Stomach (tissue), 8 donors: ENCODE measurements at regions not wholly inside any gene's neighbourhood (a gene's known extent, or its start where the extent isn't known, plus 50 kb on each side); places are given as distances from the start of the nearest gene placed in this dataset.

ENCODE experiments used
- DNase-seq, 2 donors: peaks; one replicate each; pipeline versions ENCODE4 v3.0.0 to v3.0.0-alpha.2; 2013 to 2019
- H3K27ac ChIP-seq, 5 donors: fragments of 200-600 bp in 4 of 5; sonication (generic) in 4 of 5; one replicate each; pipeline ENCODE4 v1.5.1; 2013 to 2019; ENCODE audit warnings: mild to moderate bottlenecking in 1 of 5, moderate library complexity in 1 of 5
- H3K27me3 ChIP-seq, 3 donors: fragments of 200-600 bp; sonication (generic); one replicate each; pipeline ENCODE4 v1.5.1; 2017 to 2019; ENCODE audit warnings: mixed run types in 1 of 3
- H3K36me3 ChIP-seq, 4 donors: fragments of 200-600 bp; sonication (generic); 1 replicate in 3 of 4; 2 replicates in 1 of 4; pipeline ENCODE4 v1.5.1; 2016 to 2019
- H3K4me1 ChIP-seq, 4 donors: fragments of 200-600 bp; sonication (generic); one replicate each; pipeline ENCODE4 v1.5.1; 2016 to 2019
- H3K4me3 ChIP-seq, 4 donors: fragments of 200-600 bp; sonication (generic) in 3 of 4; one replicate each; pipeline ENCODE4 v1.5.1; 2016 to 2019; ENCODE audit warnings: mild to moderate bottlenecking in 1 of 4
- H3K9me3 ChIP-seq, 4 donors: fragments of 200-600 bp; sonication (generic); one replicate each; pipeline ENCODE4 v1.5.1; 2016 to 2019
- CTCF ChIP-seq, 7 experiments: fragments of 450-650 bp in 4 of 7; fragments of 200-600 bp in 3 of 7; sonication (generic) in 3 of 7; IDR thresholded peaks; one replicate each; pipeline ENCODE4 v1.5.1; 2016 to 2019; ENCODE audit warnings: antibody characterized with exemption in 7 of 7, control low read depth in 2 of 7, mild to moderate bottlenecking in 1 of 7
- EP300 ChIP-seq: sonication (generic); formaldehyde crosslinking; IDR thresholded peaks from one replicate; pipeline ENCODE4 v1.6.1; 2017; ENCODE audit warnings: antibody characterized with exemption
- POLR2A ChIP-seq, 4 donors: fragments of 450-650 bp; IDR thresholded peaks; one replicate each; pipeline ENCODE4 v1.6.1; 2016; ENCODE audit warnings: antibody characterized with exemption in 4 of 4, control low read depth in 2 of 4, mild to moderate bottlenecking in 1 of 4, moderate library complexity in 1 of 4
- POLR2AphosphoS5 ChIP-seq, 3 donors: sonication (generic); formaldehyde crosslinking; IDR thresholded peaks; one replicate each; pipeline ENCODE4 v1.6.1; 2016; ENCODE audit warnings: antibody characterized with exemption in 3 of 3
- WGBS, 5 donors: extraction: QIAGEN DNeasy Blood & Tissue Kit in 3 of 5; methylation state at CpG; one replicate each; pipeline versions ENCODE4 v1.1.5 to v1.1.7; 2013 to 2018; 5-methylcytosine and 5-hydroxymethylcytosine counted together
- intact Hi-C: fragments of 100-400 bp; cut with DNase I; formaldehyde crosslinking; loops from one replicate; pipeline ENCODE4 v1.15.1; 2023; ENCODE audit warnings: low total_unique reads
- donor health status: healthy with polysubstance abuse.
- donor health status: Bipolar disorder and iron deficiency.
- donor health status: healthy.

GRCh38 chr1:173360487-173361063, 116.6 kb upstream of the PRDX6 start:
- H3K36me3 ChIP-seq = no peaks in the 10 kb centered on the region
- H3K4me1 ChIP-seq = no peaks in the 10 kb centered on the region
- H3K27ac ChIP-seq = no peak overlapping the region
- no peaks in the 10 kb centered on the region for H3K27me3 ChIP-seq
- TF ChIP-seq EP300 (no peak), POLR2AphosphoS5 (IDR thresholded peaks at IDR 0.05) (no peak), POLR2A (IDR thresholded peaks at IDR 0.05) (no peak), CTCF (IDR thresholded peaks at IDR 0.05) (no peak)
- no peaks in the 10 kb centered on the region for H3K9me3 ChIP-seq
- 62 to 79% (median 72%) methylated on average over 3 of the region's 3 CpGs for WGBS, 5 donors
- H3K4me3 ChIP-seq = no peak overlapping the region
- DNase-seq = no peak
- intact Hi-C loops = no loop called here

DNA sequence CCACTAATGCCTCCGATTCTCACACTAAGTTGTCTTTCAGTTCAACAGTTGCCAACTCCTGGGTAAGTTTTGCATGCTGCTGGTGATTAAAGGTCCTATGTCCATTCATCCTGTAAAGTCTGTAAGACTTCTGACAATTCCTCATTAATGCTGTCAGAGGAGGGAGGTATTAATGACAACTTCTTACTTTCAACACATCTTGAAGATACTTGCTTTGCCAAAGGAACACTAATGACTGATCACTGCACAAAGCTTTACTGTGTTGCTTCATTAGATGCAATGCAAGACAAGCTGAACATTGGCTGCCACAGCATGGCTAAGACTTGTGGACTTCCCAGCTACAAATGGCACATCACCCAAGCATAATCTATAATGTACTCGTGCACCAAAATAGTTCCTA, 114.6 kb upstream of the PRDX6 start:
- TF ChIP-seq EP300 = no peak
- TF ChIP-seq POLR2A (IDR thresholded peaks at IDR 0.05) = no peak
- TF ChIP-seq CTCF (IDR thresholded peaks at IDR 0.05) = no peak
- no peak for TF ChIP-seq POLR2AphosphoS5 (IDR thresholded peaks at IDR 0.05)
- H3K27me3 ChIP-seq = no peaks in the 10 kb centered on the region
- H3K4me3 ChIP-seq = no peak overlapping the region
- H3K27ac ChIP-seq = no peak overlapping the region
- no peaks in the 10 kb centered on the region for H3K4me1 ChIP-seq
- 90 to 96% (median 92%) methylated on average over 2 of the region's 2 CpGs for WGBS, 5 donors
- H3K9me3 ChIP-seq = no peaks in the 10 kb centered on the region
- no peak for DNase-seq
- no peaks in the 10 kb centered on the region for H3K36me3 ChIP-seq
- intact Hi-C loops = no loop called here

DNA sequence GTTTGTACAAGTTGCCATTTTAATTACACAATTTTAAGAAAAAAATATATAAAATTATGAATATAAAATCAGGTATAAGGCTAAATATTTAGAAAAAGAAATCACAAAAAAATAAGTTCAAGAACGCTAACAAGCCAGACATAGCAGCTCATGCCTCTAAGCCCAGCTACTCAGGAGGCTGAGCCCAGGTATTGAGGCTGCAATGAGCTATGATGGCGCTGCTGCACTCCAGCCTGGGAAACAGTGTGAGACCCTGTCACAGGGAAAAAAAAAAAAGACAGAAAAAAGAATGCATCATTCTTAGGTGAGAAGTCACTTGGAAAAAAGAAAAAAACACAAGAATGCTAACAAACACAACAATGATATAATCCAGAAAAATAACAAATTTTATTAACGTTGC, 112.3 kb upstream of the PRDX6 start:
- intact Hi-C loops = no loop called here
- Histone ChIP-seq H3K4me1 (no peaks in the 10 kb centered on the region), H3K9me3 (no peaks in the 10 kb centered on the region), H3K27ac (no peak overlapping the region), H3K4me3 (no peak overlapping the region), H3K36me3 (no peaks in the 10 kb centered on the region), H3K27me3 (no peaks in the 10 kb centered on the region)
- no peak for TF ChIP-seq POLR2AphosphoS5 (IDR thresholded peaks at IDR 0.05)
- no peak for TF ChIP-seq POLR2A (IDR thresholded peaks at IDR 0.05)
- no peak for TF ChIP-seq CTCF (IDR thresholded peaks at IDR 0.05)
- no peak for TF ChIP-seq EP300
- no peak for DNase-seq
- WGBS, 5 donors = 83 to 90% (median 88%) methylated on average over 3 of the region's 3 CpGs

GRCh38 chr1:173365341-173365740, 111.8 kb upstream of the PRDX6 start:
- TF ChIP-seq POLR2AphosphoS5 (IDR thresholded peaks at IDR 0.05) (no peak), POLR2A (IDR thresholded peaks at IDR 0.05) (no peak), CTCF (IDR thresholded peaks at IDR 0.05) (no peak), EP300 (no peak)
- no peaks in the 10 kb centered on the region for H3K4me1 ChIP-seq
- intact Hi-C loops = no loop called here
- no peak overlapping the region for H3K27ac ChIP-seq
- no peaks in the 10 kb centered on the region for H3K27me3 ChIP-seq
- no peaks in the 10 kb centered on the region for H3K36me3 ChIP-seq
- H3K4me3 ChIP-seq = no peak overlapping the region
- no peak for DNase-seq
- WGBS, 5 donors = 88 to 95% (median 91%) methylated on average over 1 of the region's 1 CpG
- no peaks in the 10 kb centered on the region for H3K9me3 ChIP-seq
